B cell (primary cell): ENCODE measurements at regions not wholly inside any gene's neighbourhood (a gene's known extent, or its start where the extent isn't known, plus 50 kb on each side); places are given as distances from the start of the nearest gene placed in this dataset.

Source experiments
- ATAC-seq: fragments of 200-7000 bp; cut with Tn5 transposase; one replicate; pipeline ENCODE4 v1.10.0; 2021; ENCODE audit warnings: low read depth, mild to moderate bottlenecking, moderate number of reproducible peaks, moderate library complexity
- CTCF ChIA-PET: fragments of 350-600 bp; sonication (Branson Sonifier 250); formaldehyde crosslinking; loops from one replicate; lab custom pipeline; 2021; ENCODE audit warnings: antibody characterized with exemption, inconsistent platforms; lab: Charles Lee
- POLR2A ChIA-PET: fragments of 350-600 bp; sonication (Branson Sonifier 250); formaldehyde crosslinking; loops from one replicate; lab custom pipeline; 2021; ENCODE audit warnings: antibody characterized with exemption; lab: Charles Lee
- DNase-seq: peaks from one replicate; pipeline ENCODE4 v3.0.0; 2013
- H2AFZ ChIP-seq: 2 replicates; pipeline ENCODE4 v1.6.1; 2012; ENCODE audit warnings: mild to moderate bottlenecking, low read depth, low read length; ENCODE audit not compliant: insufficient read depth, poor library complexity, severe bottlenecking
- H3K27ac ChIP-seq, 2 donors: 1 replicate in 1 of 2; 2 replicates in 1 of 2; pipeline ENCODE4 v1.5.1; 2012 to 2013; ENCODE audit warnings: low read length in 2 of 2, mild to moderate bottlenecking in 2 of 2, moderate library complexity in 1 of 2
- H3K27me3 ChIP-seq, 4 experiments: fragments of 200-600 bp in 1 of 4; sonication (generic) in 1 of 4; replicated peaks in 1 of 4; 1 replicate in 2 of 4; 2 replicates in 2 of 4; pipeline versions ENCODE4 v1.6.1 to v1.7.0; 2013 to 2016; ENCODE audit warnings: low read length in 3 of 4, mild to moderate bottlenecking in 2 of 4, mixed read lengths in 1 of 4, moderate library complexity in 1 of 4; ENCODE audit not compliant: insufficient read depth in 4 of 4, control insufficient read depth in 3 of 4; ENCODE audit errors: control extremely low read depth in 1 of 4
- H3K36me3 ChIP-seq, 2 experiments: replicated peaks in 1 of 2; 1 replicate in 1 of 2; 2 replicates in 1 of 2; pipeline versions ENCODE4 v1.6.1 to v1.7.1; 2013; ENCODE audit warnings: low read length in 1 of 2; ENCODE audit not compliant: insufficient read depth in 2 of 2, control insufficient read depth in 1 of 2; ENCODE audit errors: control extremely low read depth in 1 of 2, extremely low read depth in 1 of 2
- H3K4me1 ChIP-seq, 2 donors: fragments of 200-600 bp in 1 of 2; sonication (generic) in 1 of 2; 1 replicate in 1 of 2; 2 replicates in 1 of 2; pipeline versions ENCODE4 v1.5.1 to v1.6.1; 2013 to 2017; ENCODE audit warnings: low read length in 2 of 2; ENCODE audit not compliant: control insufficient read depth in 2 of 2, insufficient read depth in 2 of 2
- H3K4me2 ChIP-seq: replicated peaks from 2 replicates; pipeline ENCODE3; 2012; ENCODE audit warnings: mild to moderate bottlenecking, low read depth, low read length; ENCODE audit not compliant: poor library complexity, severe bottlenecking
- H3K4me3 ChIP-seq, 5 experiments: fragments of 200-600 bp in 1 of 5; sonication (generic) in 1 of 5; 1 replicate in 3 of 5; 2 replicates in 2 of 5; pipeline versions ENCODE4 v1.5.1 to v1.7.0; 2011 to 2016; ENCODE audit warnings: low read length in 4 of 5, mild to moderate bottlenecking in 4 of 5, low read depth in 2 of 5, control low read depth in 1 of 5, moderate library complexity in 1 of 5; ENCODE audit not compliant: insufficient read depth in 1 of 5; ENCODE audit errors: control extremely low read depth in 1 of 5, extremely low read depth in 1 of 5
- H3K79me2 ChIP-seq: fragments of 200-600 bp; sonication (generic); one replicate; pipeline ENCODE4 v1.6.0; 2016; ENCODE audit warnings: low read length; ENCODE audit not compliant: control insufficient read depth, insufficient read depth
- H3K9ac ChIP-seq: fragments of 200-600 bp; sonication (generic); 2 replicates; pipeline ENCODE4 v1.6.1; 2017; ENCODE audit warnings: mild to moderate bottlenecking, low read length, moderate library complexity
- H3K9me3 ChIP-seq, 3 donors: one replicate each; pipeline versions ENCODE4 v1.6.1 to v1.7.1; 2013; ENCODE audit warnings: low read length in 2 of 3; ENCODE audit not compliant: control insufficient read depth in 2 of 3, insufficient read depth in 1 of 3; ENCODE audit errors: control extremely low read depth in 1 of 3
- H4K20me1 ChIP-seq: 2 replicates; pipeline ENCODE4 v1.6.0; 2012; ENCODE audit warnings: mild to moderate bottlenecking, low read length; ENCODE audit not compliant: insufficient read depth, control insufficient read depth, poor library complexity, severe bottlenecking
- H3K27ac Mint-ChIP-seq: one replicate; pipeline ENCODE4 v1.8.0; 2021; ENCODE audit warnings: mixed read lengths
- H3K27me3 Mint-ChIP-seq: one replicate; pipeline ENCODE4 v1.8.0; 2021; ENCODE audit warnings: mixed read lengths
- H3K4me1 Mint-ChIP-seq: one replicate; pipeline ENCODE4 v1.8.0; 2021; ENCODE audit warnings: mixed read lengths
- H3K4me3 Mint-ChIP-seq: one replicate; pipeline ENCODE4 v1.8.0; 2021; ENCODE audit warnings: mixed read lengths
- H3K9me3 Mint-ChIP-seq: one replicate; pipeline ENCODE4 v1.8.0; 2022; ENCODE audit warnings: mixed read lengths; ENCODE audit not compliant: insufficient read depth
- CTCF ChIP-seq: fragments of 200-600 bp; IDR thresholded peaks from one replicate; pipeline ENCODE4 v1.8.0; 2022; ENCODE audit warnings: antibody characterized with exemption, mild to moderate bottlenecking
- EZH2 ChIP-seq: IDR thresholded peaks from 2 replicates; pipeline ENCODE4 v1.6.1; 2012; ENCODE audit warnings: borderline replicate concordance, low read depth, mild to moderate bottlenecking, moderate library complexity, low read length; ENCODE audit not compliant: insufficient read depth, poor library complexity, severe bottlenecking
- WGBS: methylation state at CpG from one replicate; pipeline ENCODE4 v1.1.5; 2013; ENCODE audit warnings: missing lambda C conversion rate; ENCODE audit not compliant: insufficient coverage; 5-methylcytosine and 5-hydroxymethylcytosine counted together
- intact Hi-C: fragments of 100-400 bp; cut with micrococcal nuclease; formaldehyde crosslinking; loops from one replicate; pipeline ENCODE4 v1.10.0; 2022

GRCh38 chr14:87008965-87009364 lies 984.0 kb downstream of the GALC start:
- WGBS, result no CpG with 5 or more reads among the region's 1 CpG
- H3K4me2 ChIP-seq, result no peak overlapping the region
- H4K20me1 ChIP-seq, result no peaks in the 10 kb centered on the region
- H3K27ac ChIP-seq, result no peak overlapping the region
- DNase-seq (no peak), ATAC-seq (no peak)
- no peaks in the 10 kb centered on the region for H3K27me3 Mint-ChIP-seq
- H3K9ac ChIP-seq, result no peak overlapping the region
- H3K36me3 ChIP-seq, result no peaks in the 10 kb centered on the region
- intact Hi-C loops, result no loop called here
- no peaks in the 10 kb centered on the region for H3K79me2 ChIP-seq
- CTCF ChIA-PET, result no interaction called here
- H3K9me3 Mint-ChIP-seq, result no peaks in the 10 kb centered on the region
- H3K4me3 ChIP-seq, result no peak overlapping the region
- no peaks in the 10 kb centered on the region for H3K4me1 Mint-ChIP-seq
- TF ChIP-seq CTCF (no peak), EZH2 (no peak)
- H3K4me3 Mint-ChIP-seq, result no peak overlapping the region
- no peak overlapping the region for H2AFZ ChIP-seq
- H3K4me1 ChIP-seq, result no peaks in the 10 kb centered on the region
- POLR2A ChIA-PET, result no interaction called here
- no peaks in the 10 kb centered on the region for H3K27me3 ChIP-seq
- H3K9me3 ChIP-seq, result no peaks in the 10 kb centered on the region
- H3K27ac Mint-ChIP-seq, result no peak overlapping the region

GRCh38 chr14:87005280-87005679 lies 987.7 kb downstream of the GALC start:
- Mint-ChIP-seq H3K27me3 (no peaks in the 10 kb centered on the region), H3K4me3 (no peak overlapping the region), H3K4me1 (no peaks in the 10 kb centered on the region), H3K9me3 (no peaks in the 10 kb centered on the region), H3K27ac (no peak overlapping the region)
- no peak for DNase-seq
- Histone ChIP-seq H4K20me1 (no peaks in the 10 kb centered on the region), H2AFZ (no peak overlapping the region), H3K79me2 (no peaks in the 10 kb centered on the region), H3K27me3 (no peaks in the 10 kb centered on the region), H3K27ac (no peak overlapping the region), H3K4me1 (no peaks in the 10 kb centered on the region), H3K4me2 (no peak overlapping the region), H3K4me3 (no peak overlapping the region), H3K9ac (no peak overlapping the region), H3K36me3 (no peaks in the 10 kb centered on the region), H3K9me3 (no peaks in the 10 kb centered on the region)
- no peak for ATAC-seq
- intact Hi-C loops, result no loop called here
- POLR2A ChIA-PET, result no interaction called here
- CTCF ChIA-PET, result no interaction called here
- TF ChIP-seq EZH2 (no peak), CTCF (no peak)
- WGBS, result no CpG with 5 or more reads among the region's 4 CpGs
